Endothelial cell of umbilical vein (primary cell): ENCODE measurements at regions not wholly inside any gene's neighbourhood (a gene's known extent, or its start where the extent isn't known, plus 50 kb on each side); places are given as distances from the start of the nearest gene placed in this dataset.

ENCODE experiments used
- BruUV-seq: library from RNA; stranded (reverse); fragments of 400-500 nt; replicated peaks from 2 replicates; lab custom pipeline; 2021; lab: Mats Ljungman, UMichigan
- CTCF ChIA-PET: fragments of 300-600, 350-600 bp; sonication (Branson Sonifier 250); formaldehyde crosslinking; loops from one replicate; lab custom pipeline; 2021; ENCODE audit warnings: antibody characterized with exemption, inconsistent platforms; lab: Charles Lee
- POLR2A ChIA-PET: fragments of 300-600, 350-600 bp; sonication (Branson Sonifier 250); formaldehyde crosslinking; loops from one replicate; lab custom pipeline; 2021; ENCODE audit warnings: antibody characterized with exemption, inconsistent platforms; lab: Charles Lee
- DNase-seq: peaks from one replicate; pipeline ENCODE4 v3.0.0-alpha.2; 2011; ENCODE audit warnings: low read depth, low spot score
- FAIRE-seq: peaks from 2 replicates; lab custom pipeline; 2011; peaks lifted over from hg19 to GRCh38; lab: Jason Lieb, UNC
- H2AFZ ChIP-seq: 2 replicates; pipeline ENCODE4 v1.6.0; 2012; ENCODE audit warnings: low read depth, low read length, control low read depth, inconsistent platforms
- H3K27ac ChIP-seq: 2 replicates; pipeline ENCODE4 v1.5.1; 2011; ENCODE audit warnings: low read depth, mild to moderate bottlenecking, control low read depth, low read length, moderate library complexity; ENCODE audit not compliant: insufficient read depth
- H3K27me3 ChIP-seq, 2 experiments: 2 replicates each; pipeline versions ENCODE4 v1.6.0 to v1.6.1; 2011; ENCODE audit warnings: low read length in 2 of 2, mixed read lengths in 1 of 2; ENCODE audit not compliant: control insufficient read depth in 2 of 2, insufficient read depth in 2 of 2
- H3K36me3 ChIP-seq, 2 experiments: 2 replicates in 1 of 2; 3 replicates in 1 of 2; pipeline ENCODE4 v1.5.1; 2011; ENCODE audit warnings: low read length in 2 of 2, mild to moderate bottlenecking in 1 of 2, moderate library complexity in 1 of 2; ENCODE audit not compliant: control insufficient read depth in 2 of 2, insufficient read depth in 2 of 2; ENCODE audit errors: extremely low read depth in 1 of 2
- H3K4me1 ChIP-seq: 3 replicates; pipeline ENCODE4 v1.5.1; 2011; ENCODE audit warnings: mild to moderate bottlenecking, low read length; ENCODE audit not compliant: control insufficient read depth, insufficient read depth; ENCODE audit errors: extremely low read depth
- H3K4me2 ChIP-seq: 2 replicates; pipeline ENCODE4 v1.6.1; 2011; ENCODE audit warnings: low read length, control low read depth, mixed read lengths; ENCODE audit not compliant: insufficient read depth
- H3K4me3 ChIP-seq, 3 experiments: fragments of 200-600 bp in 1 of 3; sonication (generic), shearing (Covaris generic) in 1 of 3; replicated peaks in 1 of 3; 2 replicates each; pipeline ENCODE4 v1.5.1; 2011 to 2016; ENCODE audit warnings: control low read depth in 3 of 3, low read length in 3 of 3, mild to moderate bottlenecking in 2 of 3, inconsistent platforms in 1 of 3, low read depth in 1 of 3, moderate library complexity in 1 of 3; ENCODE audit not compliant: insufficient read depth in 1 of 3
- H3K79me2 ChIP-seq: 2 replicates; pipeline ENCODE4 v1.6.0; 2012; ENCODE audit warnings: low read length, inconsistent platforms; ENCODE audit not compliant: control insufficient read depth, insufficient read depth
- H3K9ac ChIP-seq: replicated peaks from 2 replicates; pipeline ENCODE3; 2011; ENCODE audit warnings: low read length, control low read depth; ENCODE audit not compliant: insufficient read depth; ENCODE audit errors: extremely low read depth
- H3K9me1 ChIP-seq: replicated peaks from 3 replicates; pipeline ENCODE4 v1.6.0; 2011; ENCODE audit warnings: mild to moderate bottlenecking, low read length; ENCODE audit not compliant: control insufficient read depth, insufficient read depth; ENCODE audit errors: extremely low read depth
- H3K9me3 ChIP-seq: replicated peaks from 2 replicates; pipeline ENCODE4 v1.5.1; 2012; ENCODE audit warnings: low read length, inconsistent platforms; ENCODE audit not compliant: control insufficient read depth, insufficient read depth
- H4K20me1 ChIP-seq: replicated peaks from 2 replicates; pipeline ENCODE3; 2011; ENCODE audit warnings: mild to moderate bottlenecking, low read length; ENCODE audit not compliant: control insufficient read depth, insufficient read depth; ENCODE audit errors: extremely low read depth
- EZH2 ChIP-seq: IDR thresholded peaks from 2 replicates; pipeline ENCODE4 v1.6.1; 2012; ENCODE audit warnings: borderline replicate concordance, low read depth, mild to moderate bottlenecking, moderate library complexity, low read length, inconsistent platforms; ENCODE audit not compliant: severe bottlenecking
- FOS ChIP-seq: IDR thresholded peaks from 2 replicates; pipeline ENCODE4 v1.6.1; 2011; ENCODE audit warnings: mild to moderate bottlenecking, low read length, moderate library complexity, borderline replicate concordance; ENCODE audit not compliant: insufficient read depth
- GATA2 ChIP-seq: IDR thresholded peaks from 2 replicates; pipeline ENCODE4 v1.7.0; 2011; ENCODE audit warnings: low read depth, mild to moderate bottlenecking, moderate library complexity, mixed read lengths, low read length; ENCODE audit not compliant: insufficient read length, insufficient read depth
- JUN ChIP-seq: IDR thresholded peaks from 2 replicates; pipeline ENCODE4 v1.6.1; 2011; ENCODE audit warnings: borderline replicate concordance, low read depth; ENCODE audit not compliant: insufficient read length, insufficient read depth
- MYC ChIP-seq: IDR thresholded peaks from one replicate; pipeline ENCODE4 v1.6.1; 2011; ENCODE audit warnings: mild to moderate bottlenecking, low read depth, low read length
- POLR2A ChIP-seq: IDR thresholded peaks from 2 replicates; pipeline ENCODE4 v1.6.1; 2012; ENCODE audit warnings: low read depth, mild to moderate bottlenecking, control low read depth, low read length
- POLR2AphosphoS5 ChIP-seq: IDR thresholded peaks from 2 replicates; pipeline ENCODE4 v1.6.1; 2012; ENCODE audit warnings: low read depth, mild to moderate bottlenecking, control low read depth, low read length, moderate library complexity; ENCODE audit not compliant: insufficient read depth
- dilution Hi-C: fragments of 300-500 bp; cut with MboI; formaldehyde crosslinking; loops from one replicate; pipeline ENCODE4 v1.15.0; 2019; ENCODE audit warnings: low sequenced_read_pairs; ENCODE audit not compliant: extremely low pct_ligation_motif_present
- intact Hi-C: fragments of 100-400 bp; cut with micrococcal nuclease; formaldehyde crosslinking; loops from one replicate; pipeline ENCODE4 v1.10.0; 2022
- TF ChIP-seq, protein P1 (sequence below), 2 donors: IDR thresholded peaks; 1 replicate in 1 of 2; 2 replicates in 1 of 2; pipeline ENCODE4 v1.5.1; 2011; ENCODE audit warnings: low read length in 2 of 2, mild to moderate bottlenecking in 2 of 2, moderate library complexity in 2 of 2, control low read depth in 1 of 2, inconsistent platforms in 1 of 2, low read depth in 1 of 2; ENCODE audit not compliant: insufficient read depth in 1 of 2; ENCODE audit errors: extremely low read depth in 1 of 2
- TF ChIP-seq, protein P2 (sequence below): IDR thresholded peaks from 2 replicates; pipeline ENCODE4 v1.6.1; 2011; ENCODE audit not compliant: insufficient read depth, insufficient read length

DNA sequence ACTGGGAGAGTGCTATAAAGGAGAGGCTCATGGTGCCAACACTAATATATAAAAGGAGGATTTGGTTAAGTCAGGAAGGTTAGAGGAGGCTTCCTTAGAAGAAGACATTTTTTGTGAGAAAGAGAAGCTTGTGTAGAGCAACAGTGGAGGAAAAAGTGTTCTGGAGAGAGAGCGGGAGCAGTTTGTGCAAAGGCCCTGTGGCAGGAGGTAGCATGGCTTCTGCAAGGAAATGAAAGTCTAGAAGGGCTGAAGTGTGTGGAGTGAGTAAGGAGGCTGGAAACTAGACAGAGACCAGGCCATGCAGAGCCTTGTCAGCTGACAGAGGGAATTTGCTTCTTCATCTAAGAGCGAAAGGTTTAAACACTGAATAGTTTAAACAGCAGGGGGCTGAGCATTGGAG lies 64.4 kb upstream of the ARAP3 start:
- FAIRE-seq (no peak), DNase-seq (no peak)
- H3K9ac ChIP-seq: no peak overlapping the region
- H3K36me3 ChIP-seq: no peaks in the 10 kb centered on the region
- CTCF ChIA-PET: interaction anchor here (1.0 kb wide), 1 partner anchor 214 kb away, joined by 3 read pairs; no protein-coding TSS in a partner anchor
- H3K4me1 ChIP-seq: no peaks in the 10 kb centered on the region
- H3K79me2 ChIP-seq: no peaks in the 10 kb centered on the region
- POLR2A ChIA-PET: no interaction called here
- no peaks in the 10 kb centered on the region for H3K9me1 ChIP-seq
- dilution Hi-C loops: loop anchor here (25.0 kb wide), 1 partner anchor 141 kb away; the partner anchor contains the start of gene PCDH1
- H3K4me2 ChIP-seq: no peak overlapping the region
- H3K27ac ChIP-seq: no peak overlapping the region
- TF ChIP-seq POLR2A (no peak), MYC (no peak), FOS (no peak), POLR2AphosphoS5 (no peak), EZH2 (no peak), JUN (no peak), GATA2 (no peak)
- TF ChIP-seq, protein P1, sequence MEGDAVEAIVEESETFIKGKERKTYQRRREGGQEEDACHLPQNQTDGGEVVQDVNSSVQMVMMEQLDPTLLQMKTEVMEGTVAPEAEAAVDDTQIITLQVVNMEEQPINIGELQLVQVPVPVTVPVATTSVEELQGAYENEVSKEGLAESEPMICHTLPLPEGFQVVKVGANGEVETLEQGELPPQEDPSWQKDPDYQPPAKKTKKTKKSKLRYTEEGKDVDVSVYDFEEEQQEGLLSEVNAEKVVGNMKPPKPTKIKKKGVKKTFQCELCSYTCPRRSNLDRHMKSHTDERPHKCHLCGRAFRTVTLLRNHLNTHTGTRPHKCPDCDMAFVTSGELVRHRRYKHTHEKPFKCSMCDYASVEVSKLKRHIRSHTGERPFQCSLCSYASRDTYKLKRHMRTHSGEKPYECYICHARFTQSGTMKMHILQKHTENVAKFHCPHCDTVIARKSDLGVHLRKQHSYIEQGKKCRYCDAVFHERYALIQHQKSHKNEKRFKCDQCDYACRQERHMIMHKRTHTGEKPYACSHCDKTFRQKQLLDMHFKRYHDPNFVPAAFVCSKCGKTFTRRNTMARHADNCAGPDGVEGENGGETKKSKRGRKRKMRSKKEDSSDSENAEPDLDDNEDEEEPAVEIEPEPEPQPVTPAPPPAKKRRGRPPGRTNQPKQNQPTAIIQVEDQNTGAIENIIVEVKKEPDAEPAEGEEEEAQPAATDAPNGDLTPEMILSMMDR (IDR thresholded peaks at IDR 0.05; ENCODE audit: extremely low read depth in 1 of 2, insufficient read depth in 1 of 2, low read depth in 1 of 2, low read length in 2 of 2): no peak
- TF ChIP-seq, protein P2, sequence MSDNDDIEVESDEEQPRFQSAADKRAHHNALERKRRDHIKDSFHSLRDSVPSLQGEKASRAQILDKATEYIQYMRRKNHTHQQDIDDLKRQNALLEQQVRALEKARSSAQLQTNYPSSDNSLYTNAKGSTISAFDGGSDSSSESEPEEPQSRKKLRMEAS: no peak
- H3K4me3 ChIP-seq: no peak overlapping the region
- no peak overlapping the region for H2AFZ ChIP-seq
- intact Hi-C loops: no loop called here
- peaks cover 11 to 13% of the 10 kb centered on the region in 2 experiments for H3K27me3 ChIP-seq
- no peaks in the 10 kb centered on the region for H4K20me1 ChIP-seq
- BruUV-seq: no TSS peak
- no peaks in the 10 kb centered on the region for H3K9me3 ChIP-seq
